ENCODE measurements at regions not wholly inside any gene's neighbourhood (a gene's known extent, or its start where the extent isn't known, plus 50 kb on each side); places are given as distances from the start of the nearest gene placed in this dataset.

DNA sequence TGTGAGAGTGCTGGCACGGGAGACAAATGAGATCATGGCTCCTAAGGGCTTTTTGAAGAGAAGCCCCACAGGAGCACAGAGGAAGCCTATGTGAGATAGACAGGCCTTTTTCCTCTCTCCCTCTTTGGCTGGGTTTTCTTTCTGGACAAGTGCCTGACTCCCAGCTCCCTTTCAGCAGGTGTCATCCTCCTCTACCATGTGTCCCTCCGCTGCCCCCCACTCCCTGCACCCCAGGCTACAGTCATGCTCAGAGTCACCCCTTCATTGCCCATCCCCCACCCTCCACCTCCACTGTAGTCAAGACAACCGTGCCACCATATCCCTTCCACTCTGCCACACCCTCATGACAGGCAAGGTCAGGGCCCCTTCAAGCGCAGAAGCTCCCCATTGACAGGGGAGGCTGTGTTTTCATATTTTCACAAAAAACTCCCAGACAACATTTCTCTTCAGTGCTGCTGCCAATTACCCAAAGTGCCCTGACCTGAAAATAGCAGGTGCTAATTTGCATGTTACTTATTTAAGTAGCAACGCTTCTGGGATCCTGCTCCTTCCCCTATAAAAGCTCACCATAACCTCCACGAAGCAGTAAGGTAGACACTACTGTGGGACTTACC is 92.1 kb upstream of the IPO9 start:
- peaks cover 24% of the 10 kb centered on the region for H3K27me3 Mint-ChIP-seq (ENCODE audit: unreplicated experiment)
- H3K9me3 Mint-ChIP-seq (ENCODE audit: low read depth, unreplicated experiment): no peaks in the 10 kb centered on the region
- H3K4me1 Mint-ChIP-seq (ENCODE audit: low read depth, unreplicated experiment): peaks cover 7% of the 10 kb centered on the region
- intact Hi-C loops (cut with micrococcal nuclease; ENCODE audit: unreplicated experiment): no loop called here
- no peak overlapping the region for H3K4me3 Mint-ChIP-seq (ENCODE audit: low read depth, unreplicated experiment)
- H3K27ac Mint-ChIP-seq (ENCODE audit: unreplicated experiment): no peak overlapping the region
- peaks cover 21% of the 10 kb centered on the region for H3K36me3 Mint-ChIP-seq (ENCODE audit: insufficient read depth, unreplicated experiment)
- TF ChIP-seq, protein P1, sequence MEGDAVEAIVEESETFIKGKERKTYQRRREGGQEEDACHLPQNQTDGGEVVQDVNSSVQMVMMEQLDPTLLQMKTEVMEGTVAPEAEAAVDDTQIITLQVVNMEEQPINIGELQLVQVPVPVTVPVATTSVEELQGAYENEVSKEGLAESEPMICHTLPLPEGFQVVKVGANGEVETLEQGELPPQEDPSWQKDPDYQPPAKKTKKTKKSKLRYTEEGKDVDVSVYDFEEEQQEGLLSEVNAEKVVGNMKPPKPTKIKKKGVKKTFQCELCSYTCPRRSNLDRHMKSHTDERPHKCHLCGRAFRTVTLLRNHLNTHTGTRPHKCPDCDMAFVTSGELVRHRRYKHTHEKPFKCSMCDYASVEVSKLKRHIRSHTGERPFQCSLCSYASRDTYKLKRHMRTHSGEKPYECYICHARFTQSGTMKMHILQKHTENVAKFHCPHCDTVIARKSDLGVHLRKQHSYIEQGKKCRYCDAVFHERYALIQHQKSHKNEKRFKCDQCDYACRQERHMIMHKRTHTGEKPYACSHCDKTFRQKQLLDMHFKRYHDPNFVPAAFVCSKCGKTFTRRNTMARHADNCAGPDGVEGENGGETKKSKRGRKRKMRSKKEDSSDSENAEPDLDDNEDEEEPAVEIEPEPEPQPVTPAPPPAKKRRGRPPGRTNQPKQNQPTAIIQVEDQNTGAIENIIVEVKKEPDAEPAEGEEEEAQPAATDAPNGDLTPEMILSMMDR (IDR thresholded peaks at IDR 0.05; ENCODE audit: unreplicated experiment): no peak
- CTCF ChIA-PET: no interaction called here
- BruUV-seq (replicated peaks): no TSS peak
- DNase-seq: no peak

DNA sequence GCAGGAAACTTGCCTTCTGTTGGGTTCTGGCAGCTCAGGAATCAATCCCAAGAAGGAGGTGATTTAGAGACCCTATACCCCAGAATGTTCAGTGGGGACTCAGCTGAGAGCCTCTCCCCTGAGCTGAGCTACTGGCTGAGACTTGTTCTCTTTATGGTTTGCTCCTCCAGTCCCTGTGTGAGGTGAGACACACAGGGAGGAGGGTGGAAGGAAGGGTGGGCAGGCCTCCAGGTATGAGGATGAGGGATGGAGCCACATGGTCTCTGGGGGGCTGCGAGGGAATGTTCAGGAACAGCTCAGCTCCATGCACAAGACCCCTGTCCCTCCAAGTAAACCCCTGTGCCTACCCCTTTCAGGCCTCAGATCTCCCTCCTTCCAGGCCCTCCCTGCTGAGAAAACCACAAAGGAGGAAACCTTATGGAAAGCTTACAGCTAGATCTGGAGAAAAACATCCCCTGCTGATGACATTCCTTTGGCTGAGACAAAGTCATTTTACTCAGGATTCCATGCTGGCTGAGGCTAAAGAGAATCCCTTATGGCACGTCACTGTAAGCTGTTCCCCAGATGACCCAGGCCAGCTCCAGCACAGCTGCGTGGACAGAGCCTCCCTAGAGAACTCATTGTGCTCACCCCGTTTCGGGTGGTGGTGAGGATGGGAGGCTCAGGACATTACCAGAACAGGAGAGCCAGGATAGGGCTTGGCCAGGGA is 91.5 kb upstream of the IPO9 start:
- Mint-ChIP-seq H3K4me3 (ENCODE audit: low read depth, unreplicated experiment) (no peak overlapping the region), H3K9me3 (ENCODE audit: low read depth, unreplicated experiment) (no peaks in the 10 kb centered on the region), H3K4me1 (ENCODE audit: low read depth, unreplicated experiment) (peaks cover 9% of the 10 kb centered on the region), H3K27ac (ENCODE audit: unreplicated experiment) (no peak overlapping the region), H3K27me3 (ENCODE audit: unreplicated experiment) (peaks cover 24% of the 10 kb centered on the region), H3K36me3 (ENCODE audit: insufficient read depth, unreplicated experiment) (peaks cover 21% of the 10 kb centered on the region)
- intact Hi-C loops (cut with micrococcal nuclease; ENCODE audit: unreplicated experiment): no loop called here
- no TSS peak for BruUV-seq (replicated peaks)
- no peak for DNase-seq
- CTCF ChIA-PET: interaction anchor here (1.3 kb wide), 1 partner anchor 56 kb away, joined by 3 read pairs; no protein-coding TSS in a partner anchor
- TF ChIP-seq, protein P1 (IDR thresholded peaks at IDR 0.05; ENCODE audit: unreplicated experiment): no peak

DNA sequence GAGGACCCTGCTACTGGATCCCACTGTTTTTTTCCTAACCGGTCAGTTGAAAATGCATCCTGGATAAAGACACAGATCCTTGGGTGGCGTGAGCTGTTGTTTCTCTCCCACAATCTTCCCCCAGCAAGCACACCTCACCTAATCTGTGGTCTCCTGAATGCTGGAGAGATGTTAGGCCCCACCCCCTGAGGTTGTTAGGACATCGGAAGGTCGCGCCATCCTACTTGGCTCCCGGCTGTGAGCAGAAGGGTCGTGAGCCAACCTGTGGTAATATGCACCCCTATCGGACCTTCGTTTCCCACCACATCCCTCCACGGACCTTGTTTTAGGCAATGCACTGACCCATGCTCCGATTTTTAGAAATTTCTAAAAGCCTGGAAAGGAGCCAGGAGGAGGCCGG is 89.9 kb upstream of the IPO9 start:
- CTCF ChIA-PET: interaction anchor here (0.6 to 1.6 kb wide), 6 partner anchors 26 to 152 kb away, joined by 3 to 7 read pairs (median 4); no protein-coding TSS in a partner anchor
- TF ChIP-seq, protein P1 (IDR thresholded peaks at IDR 0.05; ENCODE audit: unreplicated experiment): no peak
- BruUV-seq (replicated peaks): no TSS peak
- H3K36me3 Mint-ChIP-seq (ENCODE audit: insufficient read depth, unreplicated experiment): peaks cover 21% of the 10 kb centered on the region
- no peak for DNase-seq
- H3K4me1 Mint-ChIP-seq (ENCODE audit: low read depth, unreplicated experiment): peaks cover 9% of the 10 kb centered on the region
- peak overlapping the region; percentile 74 for H3K4me3 Mint-ChIP-seq (ENCODE audit: low read depth, unreplicated experiment)
- H3K27ac Mint-ChIP-seq (ENCODE audit: unreplicated experiment): no peak overlapping the region
- intact Hi-C loops (cut with micrococcal nuclease; ENCODE audit: unreplicated experiment): no loop called here
- peaks cover 12% of the 10 kb centered on the region for H3K27me3 Mint-ChIP-seq (ENCODE audit: unreplicated experiment)
- no peaks in the 10 kb centered on the region for H3K9me3 Mint-ChIP-seq (ENCODE audit: low read depth, unreplicated experiment)

DNA sequence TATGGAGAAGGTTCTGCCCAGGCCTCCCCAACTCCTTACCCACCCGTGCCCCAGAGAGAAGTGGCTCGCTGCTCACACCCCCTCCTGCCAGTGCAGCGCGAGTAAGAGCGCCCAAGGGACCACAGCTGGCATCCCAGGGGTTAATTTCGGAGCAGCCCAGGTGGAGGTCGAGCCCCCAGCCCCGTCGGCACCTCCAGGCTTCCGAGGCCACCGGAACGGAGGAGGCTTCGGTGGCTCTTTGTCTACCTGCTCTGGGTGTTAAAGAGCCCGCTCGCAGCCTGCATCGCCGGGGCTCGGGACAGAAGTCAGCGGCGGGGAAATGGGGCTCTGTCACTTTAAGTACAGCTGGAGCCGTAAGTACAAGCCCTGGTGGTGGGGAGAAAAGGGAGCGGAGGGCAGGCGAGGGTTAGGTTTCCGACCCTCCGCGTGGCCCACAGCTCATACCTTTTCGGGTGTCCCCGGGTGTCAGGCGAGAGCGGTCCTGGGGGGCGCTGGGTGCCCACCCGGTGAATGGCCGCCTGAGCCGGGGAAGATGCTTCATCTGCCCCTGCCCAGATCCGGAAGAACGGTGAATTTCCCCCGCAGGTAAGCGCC is 89.4 kb upstream of the IPO9 start:
- DNase-seq: peak; percentile 72
- intact Hi-C loops (cut with micrococcal nuclease; ENCODE audit: unreplicated experiment): no loop called here
- no peak overlapping the region for H3K27ac Mint-ChIP-seq (ENCODE audit: unreplicated experiment)
- TF ChIP-seq, protein P1 (IDR thresholded peaks at IDR 0.05; ENCODE audit: unreplicated experiment): no peak
- no peaks in the 10 kb centered on the region for H3K9me3 Mint-ChIP-seq (ENCODE audit: low read depth, unreplicated experiment)
- BruUV-seq (replicated peaks): no TSS peak
- peak overlapping the region; percentile 74 for H3K4me3 Mint-ChIP-seq (ENCODE audit: low read depth, unreplicated experiment)
- peaks cover 9% of the 10 kb centered on the region for H3K4me1 Mint-ChIP-seq (ENCODE audit: low read depth, unreplicated experiment)
- CTCF ChIA-PET: interaction anchor here (0.5 to 1.6 kb wide), 8 partner anchors 11 to 153 kb away, joined by 3 to 7 read pairs (median 4); no protein-coding TSS in a partner anchor
- peaks cover 21% of the 10 kb centered on the region for H3K36me3 Mint-ChIP-seq (ENCODE audit: insufficient read depth, unreplicated experiment)
- H3K27me3 Mint-ChIP-seq (ENCODE audit: unreplicated experiment): peaks cover 9% of the 10 kb centered on the region
